Stimulated activated CD4-positive, alpha-beta T cell treated with anti-CD3 and anti-CD28 coated beads, Interleukin-15, amount 100 ng/mL, for 24 hours (primary cell): ENCODE measurements at regions not wholly inside any gene's neighbourhood (a gene's known extent, or its start where the extent isn't known, plus 50 kb on each side); places are given as distances from the start of the nearest gene placed in this dataset.
"Not testable (repeated sequence)": the region's sequence is repeated elsewhere in the genome, so short reads cannot be mapped to it uniquely, and the experiment has no call there.

ENCODE experiments used
- DNase-seq: peaks from one replicate; pipeline ENCODE4 v3.0.0-alpha.2; 2020

DNA sequence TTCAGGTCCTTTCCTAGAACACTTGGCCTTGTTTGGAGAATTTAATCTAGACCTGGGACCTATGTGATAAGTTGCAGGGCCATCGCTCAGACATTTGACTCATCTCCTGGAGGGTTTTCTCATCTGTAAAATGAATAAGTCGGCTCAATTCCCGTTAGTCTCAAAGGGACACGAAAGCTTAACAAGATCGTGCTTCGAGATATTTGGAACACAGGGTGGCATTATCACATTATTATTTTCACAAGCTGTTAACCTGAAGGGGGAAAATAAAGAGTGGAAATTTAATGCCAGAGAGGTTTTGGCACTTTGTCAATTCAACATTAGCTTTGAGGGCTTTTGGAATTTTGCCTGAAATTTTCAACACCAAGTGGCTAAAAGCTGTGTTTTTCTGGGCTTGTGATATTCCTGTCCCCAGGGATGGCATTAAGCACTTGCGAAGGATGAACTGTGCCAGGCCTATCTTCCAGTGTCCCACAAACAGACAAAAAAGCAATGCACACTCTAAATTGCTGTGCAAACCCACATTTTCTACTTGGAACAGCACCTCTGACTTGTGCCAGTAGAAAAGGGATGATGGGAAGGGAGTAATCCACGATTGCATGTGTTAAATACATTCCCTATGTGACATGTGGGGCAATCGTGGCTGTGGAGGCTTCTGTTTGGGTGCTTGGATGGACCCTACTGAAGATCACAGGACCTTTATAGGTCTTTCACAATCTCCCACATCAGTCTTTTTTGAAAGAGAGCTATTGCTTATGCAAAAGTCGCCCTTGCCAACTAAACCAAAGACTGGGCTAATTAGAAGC lies 478.7 kb downstream of the MFSD1 start:
- DNase-seq: no peak

- no peak for DNase-seq
Measured at GRCh38 chr3:159293493-159293892, 491.6 kb downstream of the MFSD1 start.

- no peak for DNase-seq
Measured at GRCh38 chr3:159301961-159302360, 500.1 kb downstream of the MFSD1 start.

- no peak for DNase-seq
Measured at GRCh38 chr3:159305017-159305416, 503.2 kb downstream of the MFSD1 start.

DNA sequence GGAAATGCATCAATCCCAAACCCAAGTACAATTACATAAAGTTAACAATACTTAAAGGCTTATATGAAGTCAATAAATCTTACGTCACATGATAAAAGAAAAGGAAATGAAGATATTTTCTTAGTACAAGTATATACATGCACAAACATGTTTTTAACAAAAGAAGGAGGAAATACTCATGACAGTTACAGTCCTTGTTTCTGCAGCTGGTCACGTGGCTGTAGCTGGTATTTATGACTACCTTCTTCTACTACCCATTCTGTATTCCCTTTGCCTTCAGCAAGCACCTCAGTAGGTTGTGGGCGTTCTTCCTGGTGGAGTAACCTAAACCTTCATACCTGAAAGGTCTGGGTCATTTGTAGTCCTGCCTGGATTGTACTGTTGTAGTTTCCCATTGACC lies 514.9 kb downstream of the MFSD1 start:
- DNase-seq: not testable (repeated sequence)

DNA sequence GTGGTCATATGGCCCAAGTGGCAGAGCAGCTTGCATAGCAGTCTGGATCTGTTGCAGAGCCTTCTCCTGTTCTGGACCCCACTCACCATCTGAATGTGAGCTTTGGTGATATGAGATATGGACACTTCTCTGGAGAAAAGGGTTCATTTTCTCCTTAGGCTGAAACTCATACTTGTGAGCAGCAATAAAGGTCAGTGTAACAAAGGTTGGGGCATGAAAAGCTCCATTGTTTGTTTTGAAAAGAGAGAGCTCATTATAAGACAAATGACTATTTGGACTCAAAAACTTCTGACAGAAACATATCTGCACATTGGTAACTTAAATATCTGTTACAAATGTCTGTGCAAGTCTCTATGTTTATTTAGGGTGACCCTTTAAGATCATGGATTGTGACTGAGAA lies 517.3 kb downstream of the MFSD1 start:
- no peak for DNase-seq

DNA sequence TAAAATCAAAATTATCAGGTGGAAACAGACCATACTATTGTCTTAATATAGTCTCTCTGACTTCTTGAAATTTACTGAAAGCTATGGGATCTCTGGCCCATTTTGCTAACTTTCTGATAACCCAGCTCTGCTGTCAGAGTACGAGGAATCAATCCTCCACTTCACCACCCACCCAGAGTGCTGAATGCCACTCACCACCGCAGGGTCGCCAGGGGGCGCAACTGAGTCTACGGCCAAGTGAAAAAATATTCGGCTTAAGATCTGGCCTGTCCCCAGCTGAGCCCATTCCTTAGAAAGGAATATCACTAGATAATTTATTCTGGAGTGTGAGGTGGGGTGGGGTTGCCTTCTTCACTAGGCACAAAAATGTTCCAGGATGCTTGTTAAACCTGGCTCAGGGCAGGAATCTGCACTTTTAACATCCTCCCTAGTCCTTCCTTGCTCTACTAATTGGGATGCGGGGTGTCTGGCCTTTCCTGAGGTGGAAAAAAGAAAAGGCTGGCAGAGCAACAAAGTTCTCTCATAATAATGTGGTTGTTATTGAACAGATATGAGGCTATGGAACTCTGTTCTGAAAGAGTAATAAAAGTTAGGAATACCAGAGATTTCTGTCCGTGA lies 520.6 kb downstream of the MFSD1 start:
- peak; percentile 33 for DNase-seq

DNA sequence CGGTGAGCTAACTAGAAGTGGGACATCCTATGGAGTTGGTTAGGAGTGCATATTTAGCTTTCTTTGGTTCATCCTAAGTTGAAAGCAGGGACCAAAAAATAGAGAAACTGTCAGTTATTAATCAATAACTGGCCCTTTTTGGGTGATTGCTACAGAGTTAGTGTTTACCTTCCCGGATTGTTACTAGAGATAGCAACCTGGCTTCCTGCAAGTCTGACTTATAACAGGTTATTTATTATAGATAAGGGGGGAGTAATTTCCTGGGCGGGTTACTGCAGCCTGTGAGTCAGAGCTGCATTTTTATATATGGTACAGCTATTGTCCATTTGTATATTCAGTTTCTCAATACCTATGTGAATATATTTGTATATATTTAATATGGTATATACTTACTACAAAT lies 522.0 kb downstream of the MFSD1 start:
- DNase-seq: no peak

- DNase-seq: no peak
Measured at GRCh38 chr3:159326998-159327397, 525.1 kb downstream of the MFSD1 start.

GRCh38 chr3:159332535-159333099 lies 530.8 kb downstream of the MFSD1 start:
- DNase-seq: no peak

DNA sequence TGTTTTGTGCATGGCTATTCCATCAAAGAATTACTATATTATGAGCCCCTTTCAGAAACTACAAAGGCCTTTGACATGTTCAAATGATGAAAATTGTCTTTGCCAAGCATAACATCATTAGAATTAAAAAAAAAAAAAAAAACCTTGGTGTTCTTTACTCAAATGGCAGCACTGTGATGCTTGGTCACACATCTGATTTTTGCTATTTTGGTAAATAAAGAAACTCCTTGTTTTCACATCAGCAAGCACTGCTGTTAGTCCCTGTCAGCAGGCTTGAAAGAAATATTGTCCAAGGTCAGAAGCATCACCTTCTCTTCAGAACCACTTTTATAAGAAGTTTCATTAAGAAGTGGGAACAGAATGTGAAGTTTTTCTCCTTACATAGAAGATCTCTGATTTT lies 537.3 kb downstream of the MFSD1 start:
- DNase-seq: no peak

DNA sequence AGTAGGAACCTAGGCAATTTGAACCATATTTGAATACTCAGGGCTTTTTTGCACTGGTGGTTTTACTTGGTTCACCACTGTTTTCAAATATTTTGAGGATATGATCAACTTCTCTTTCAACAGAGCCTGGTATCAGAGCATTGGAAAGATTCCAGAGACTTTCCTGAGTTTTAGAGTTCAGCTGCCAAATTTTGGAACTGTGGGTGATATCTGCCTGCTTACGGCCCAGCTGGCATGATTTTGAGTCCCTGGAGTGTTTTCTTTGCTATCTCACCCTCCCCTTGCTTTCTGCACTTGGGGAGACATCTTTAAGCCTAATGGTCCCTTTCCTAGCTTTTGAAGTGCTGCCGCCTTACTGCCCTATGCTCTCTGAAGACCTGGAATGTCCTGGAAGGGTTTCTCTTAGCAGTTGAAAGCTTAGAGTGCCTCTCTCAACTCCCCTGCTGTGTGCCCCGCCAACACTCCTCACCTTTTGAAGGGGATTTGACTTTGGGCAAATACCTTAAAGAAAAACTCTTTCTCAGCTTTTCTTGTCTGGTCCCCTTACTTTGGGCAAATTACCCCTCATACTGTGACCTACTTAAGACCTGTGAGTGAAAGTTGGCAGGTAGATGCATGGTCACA lies 539.1 kb downstream of the MFSD1 start:
- no peak for DNase-seq

DNA sequence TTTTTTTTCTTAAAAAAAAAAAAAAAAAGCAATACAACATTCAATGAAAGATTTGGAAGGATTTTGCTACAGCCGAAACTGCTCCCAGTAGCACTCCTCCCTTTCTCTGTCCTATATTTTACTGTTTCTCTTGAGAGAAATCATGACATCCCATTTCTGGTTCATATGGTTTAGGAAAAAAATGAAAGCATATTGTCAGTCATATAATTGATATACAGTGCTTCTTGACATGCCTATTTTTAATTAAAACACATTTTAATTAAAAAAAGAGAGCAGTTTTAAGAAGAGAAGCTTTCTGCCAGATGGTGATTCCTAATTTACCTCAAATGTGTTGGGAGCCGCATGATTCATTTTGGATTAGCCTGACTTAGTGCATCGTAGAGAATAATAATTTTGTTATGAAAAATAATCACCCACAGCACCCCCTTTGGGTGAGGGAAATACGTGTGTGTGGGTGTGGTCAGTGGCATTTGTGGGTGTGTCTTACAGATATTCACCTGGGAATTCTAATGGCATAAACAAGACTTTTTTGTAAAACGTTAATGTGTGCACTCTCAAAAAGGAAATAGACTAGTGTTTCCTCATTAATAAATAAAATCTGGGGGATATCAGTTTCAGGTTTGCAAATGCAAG lies 544.5 kb downstream of the MFSD1 start:
- no peak for DNase-seq

DNA sequence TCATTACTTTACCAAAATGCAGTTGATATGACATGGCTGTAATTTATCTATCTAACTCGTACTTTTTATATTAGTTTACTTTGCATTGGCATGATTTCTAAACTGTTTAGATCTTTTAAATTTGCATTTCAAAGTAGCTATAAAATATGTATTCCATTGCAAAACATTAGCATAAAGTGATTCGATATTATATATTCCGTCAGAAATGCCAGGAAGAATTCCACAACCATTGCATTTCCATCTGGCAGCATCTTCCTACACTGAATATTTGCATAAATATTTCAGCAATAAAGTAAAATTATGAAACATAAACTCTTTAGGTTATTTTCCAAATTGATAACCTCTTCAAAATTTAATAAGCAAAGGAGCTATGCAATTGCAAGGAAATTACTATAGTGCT lies 546.6 kb downstream of the MFSD1 start:
- DNase-seq: no peak

GRCh38 chr3:159356606-159357005 lies 554.8 kb downstream of the MFSD1 start:
- no peak for DNase-seq

DNA sequence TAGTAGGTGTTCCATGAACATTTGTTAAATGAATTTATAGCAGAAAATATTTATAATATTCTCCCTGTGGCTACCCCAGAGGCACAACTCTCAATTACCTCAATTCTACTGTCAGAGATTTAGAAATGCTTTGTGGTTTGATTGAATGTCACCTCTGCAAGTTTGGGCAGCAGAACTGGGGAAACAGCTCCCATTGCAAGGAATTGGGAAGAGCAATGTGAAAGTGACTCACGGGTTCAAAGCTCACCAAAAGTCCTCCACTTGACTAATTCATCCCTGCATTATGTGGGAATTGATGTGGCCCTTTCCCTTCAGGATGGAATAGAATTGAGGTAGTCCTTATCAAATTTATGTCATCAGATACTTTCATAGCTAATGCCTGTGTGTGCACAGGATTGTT lies 562.7 kb downstream of the MFSD1 start:
- no peak for DNase-seq

DNA sequence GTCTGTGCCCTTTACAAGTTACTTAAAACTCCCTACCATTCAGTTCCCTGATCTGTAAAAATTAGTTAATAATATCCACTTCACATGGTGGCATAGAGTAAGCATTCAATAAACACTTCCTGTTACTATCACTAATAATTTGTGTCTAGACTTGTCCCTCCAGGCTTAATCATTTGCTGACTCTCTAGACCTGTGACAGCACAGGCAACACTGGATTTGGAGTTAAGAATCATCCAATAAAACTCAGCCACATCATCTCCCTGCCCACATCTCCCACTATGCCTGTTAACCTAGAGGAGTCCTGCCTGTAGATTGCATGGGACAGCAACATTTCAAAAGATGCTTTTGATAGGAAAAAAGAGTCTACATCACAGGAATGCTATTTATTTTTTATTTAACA lies 564.6 kb downstream of the MFSD1 start:
- no peak for DNase-seq

DNA sequence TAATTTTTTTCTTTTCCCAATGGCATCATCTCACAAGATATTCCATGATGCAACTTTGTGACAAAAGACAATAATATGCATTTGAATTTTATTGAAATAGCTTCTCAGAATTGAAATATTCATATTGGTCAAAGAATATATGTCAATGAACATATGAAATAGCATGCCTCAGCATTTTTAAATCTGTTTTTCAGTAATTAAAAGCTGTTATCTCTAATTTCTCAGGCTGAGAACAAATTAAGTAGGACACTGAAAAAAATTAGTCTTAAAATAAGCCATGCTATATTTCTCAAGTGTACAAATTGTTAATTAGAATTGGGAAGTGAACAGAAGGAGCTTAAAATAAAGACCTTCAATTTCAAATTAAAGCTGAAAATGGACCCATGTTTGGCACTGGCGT lies 570.1 kb downstream of the MFSD1 start:
- DNase-seq: no peak

DNA sequence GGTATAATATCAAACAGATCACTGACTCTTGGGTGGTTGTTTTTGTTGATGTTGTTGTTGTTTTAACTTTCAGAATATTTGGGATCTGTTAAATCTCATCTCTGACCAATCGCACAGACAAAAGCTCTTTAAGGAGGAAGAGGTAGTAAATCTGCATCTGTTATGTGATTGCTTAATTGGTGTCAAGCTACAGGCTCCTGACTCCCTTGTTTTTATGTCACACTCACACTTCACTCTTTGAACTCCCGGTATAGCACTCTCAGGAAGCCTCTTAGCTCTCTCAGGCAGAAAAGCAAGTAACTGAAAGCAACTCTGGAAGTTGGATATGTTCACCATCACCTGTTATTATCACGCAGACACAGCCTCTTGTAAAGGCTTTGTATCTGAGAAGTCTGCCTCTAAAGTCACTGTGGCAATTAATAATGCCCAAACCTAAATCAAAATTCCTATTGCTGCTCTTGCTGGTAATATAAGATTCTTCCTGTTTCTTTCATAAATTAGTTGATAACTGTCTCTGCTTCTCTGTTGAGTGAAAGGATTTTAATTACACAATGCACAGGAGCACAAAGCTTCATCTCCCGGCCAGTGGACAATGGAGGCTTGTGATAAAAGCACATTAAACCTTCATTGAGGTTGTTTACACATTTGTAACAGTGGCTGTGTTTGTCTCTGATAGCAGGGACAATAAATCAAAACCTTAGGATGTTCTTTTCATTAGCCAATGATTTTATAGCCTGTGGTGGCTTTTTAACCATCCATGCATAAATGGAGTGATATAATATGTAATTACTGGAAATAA lies 576.7 kb downstream of the MFSD1 start:
- no peak for DNase-seq

GRCh38 chr3:159380891-159381290 lies 579.0 kb downstream of the MFSD1 start:
- no peak for DNase-seq

DNA sequence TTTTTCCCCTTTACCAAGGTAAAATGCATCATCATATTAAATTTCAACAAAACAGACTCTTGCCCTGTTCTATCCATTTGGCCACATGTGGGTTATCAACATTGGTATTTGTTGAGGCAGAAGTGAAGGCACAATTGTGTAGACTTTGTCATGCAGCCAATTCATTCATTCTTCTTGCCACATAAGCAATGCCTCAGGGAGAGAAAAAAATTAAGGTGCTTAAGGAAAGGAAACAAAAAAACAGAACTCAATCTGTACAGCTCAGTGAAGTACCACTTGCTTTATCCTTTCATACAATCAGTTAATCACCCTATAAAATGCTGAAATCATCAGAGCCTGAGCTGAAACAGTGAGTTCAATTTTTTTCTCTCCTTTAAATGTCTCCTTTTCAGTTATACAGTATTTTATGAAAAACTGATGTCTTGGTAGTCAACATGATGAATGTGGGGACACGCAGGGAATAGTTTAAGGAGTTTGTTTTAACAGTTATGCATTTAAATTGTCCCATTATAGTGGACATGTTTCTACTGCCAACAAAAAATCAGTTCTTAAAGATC lies 588.9 kb downstream of the MFSD1 start:
- DNase-seq: no peak

- not testable (repeated sequence) for DNase-seq
Measured at GRCh38 chr3:159397683-159398082, 591.0 kb upstream of the IL12A start.
